HCT116 (cell line): ENCODE measurements at regions not wholly inside any gene's neighbourhood (a gene's known extent, or its start where the extent isn't known, plus 50 kb on each side); places are given as distances from the start of the nearest gene placed in this dataset.

Experiments
- ATAC-seq: fragments of 200-7000 bp; cut with Tn5 transposase; 2 replicates; pipeline ENCODE4 v1.9.1; 2020; ENCODE audit warnings: mild to moderate bottlenecking, moderate library complexity
- BruUV-seq: library from RNA; stranded (reverse); fragments of 400-500 nt; replicated peaks from 2 replicates; lab custom pipeline; 2021; lab: Mats Ljungman, UMichigan
- CTCF ChIA-PET: fragments of 300-600 bp; sonication (Branson Sonifier 250); formaldehyde crosslinking; loops from one replicate; lab custom pipeline; 2021; ENCODE audit warnings: antibody characterized with exemption; lab: Charles Lee
- POLR2A ChIA-PET: fragments of 300-600, 350-600 bp; sonication (Branson Sonifier 250); formaldehyde crosslinking; loops from one replicate; lab custom pipeline; 2021; ENCODE audit warnings: antibody characterized with exemption; lab: Charles Lee
- RAD21 ChIA-PET, 2 experiments: fragments of 300-600 bp; sonication (Branson Sonifier 250); formaldehyde crosslinking; loops; one replicate each; lab custom pipeline; 2023; ENCODE audit warnings: low total read pairs in 2 of 2; ENCODE audit not compliant: uncharacterized antibody in 2 of 2, unreplicated experiment in 2 of 2, low non-redundant PET in 1 of 2; lab: Charles Lee
- DNase-seq: peaks from one replicate; pipeline ENCODE4 v3.0.0-alpha.2; 2010; ENCODE audit warnings: low read depth, low spot score
- H2AFZ ChIP-seq: fragments of 200-600 bp; shearing (Covaris generic), sonication (generic); 2 replicates; pipeline ENCODE4 v1.6.1; 2017; ENCODE audit warnings: low read depth, mixed run types, mixed read lengths, antibody characterized with exemption, low read length; ENCODE audit not compliant: poor library complexity, severe bottlenecking
- H3K27ac ChIP-seq: 2 replicates; pipeline ENCODE4 v1.5.1; 2012; ENCODE audit warnings: low read depth, low read length
- H3K27me3 ChIP-seq: fragments of 200-600 bp; sonication (generic); 2 replicates; pipeline ENCODE4 v1.6.1; 2016; ENCODE audit warnings: mixed run types, low read length, mixed read lengths; ENCODE audit not compliant: insufficient read depth
- H3K36me3 ChIP-seq, 2 experiments: fragments of 200-500 bp in 1 of 2; fragments of 200-600 bp in 1 of 2; sonication (Bioruptor generic) in 1 of 2; sonication (generic) in 1 of 2; 2 replicates each; pipeline versions ENCODE4 v1.5.1 to v1.6.1; 2014 to 2016; ENCODE audit warnings: low read length in 2 of 2, inconsistent platforms in 1 of 2, mixed read lengths in 1 of 2, mixed run types in 1 of 2; ENCODE audit not compliant: insufficient read depth in 2 of 2, control insufficient read depth in 1 of 2
- H3K4me1 ChIP-seq, 2 experiments: fragments of 200-600 bp in 1 of 2; sonication (generic) in 1 of 2; 2 replicates each; pipeline versions ENCODE4 v1.5.1 to v1.6.1; 2012 to 2017; ENCODE audit warnings: low read length in 2 of 2, inconsistent platforms in 1 of 2, mild to moderate bottlenecking in 1 of 2, mixed read lengths in 1 of 2, mixed run types in 1 of 2, moderate library complexity in 1 of 2; ENCODE audit not compliant: insufficient read depth in 2 of 2, control insufficient read depth in 1 of 2
- H3K4me2 ChIP-seq: fragments of 200-600 bp; sonication (generic); 2 replicates; pipeline ENCODE4 v1.6.1; 2017; ENCODE audit warnings: mixed run types, low read length, mixed read lengths
- H3K4me3 ChIP-seq, 2 experiments: fragments of 200-600 bp in 1 of 2; sonication (generic) in 1 of 2; replicated peaks in 1 of 2; 2 replicates each; pipeline ENCODE4 v1.5.1; 2011 to 2016; ENCODE audit warnings: low read length in 2 of 2, control low read depth in 1 of 2, low read depth in 1 of 2, mild to moderate bottlenecking in 1 of 2, mixed read lengths in 1 of 2, mixed run types in 1 of 2
- H3K79me2 ChIP-seq: fragments of 200-600 bp; sonication (generic); 2 replicates; pipeline ENCODE4 v1.6.1; 2017; ENCODE audit warnings: mild to moderate bottlenecking, mixed run types, low read length, moderate library complexity, mixed read lengths; ENCODE audit not compliant: insufficient read depth
- H3K9ac ChIP-seq: fragments of 200-600 bp; sonication (generic); 2 replicates; pipeline ENCODE4 v1.6.1; 2016; ENCODE audit warnings: low read length, mixed read lengths
- H3K9me2 ChIP-seq: fragments of 200-600 bp; sonication (generic), shearing (Covaris generic); 2 replicates; pipeline ENCODE4 v1.6.1; 2017; ENCODE audit warnings: mixed run types, mild to moderate bottlenecking, moderate library complexity; ENCODE audit not compliant: insufficient read depth
- H3K9me3 ChIP-seq, 2 experiments: fragments of 200-500 bp in 1 of 2; fragments of 200-600 bp in 1 of 2; sonication (Bioruptor generic) in 1 of 2; sonication (generic) in 1 of 2; 2 replicates each; pipeline ENCODE4 v1.6.1; 2014 to 2017; ENCODE audit warnings: low read length in 2 of 2, mixed read lengths in 2 of 2, inconsistent platforms in 1 of 2, low read depth in 1 of 2, mild to moderate bottlenecking in 1 of 2, mixed run types in 1 of 2, moderate library complexity in 1 of 2; ENCODE audit not compliant: control insufficient read depth in 1 of 2, insufficient read depth in 1 of 2
- H4K20me1 ChIP-seq: fragments of 200-600 bp; sonication (generic), shearing (Covaris generic); 2 replicates; pipeline ENCODE4 v1.6.1; 2017; ENCODE audit warnings: mixed run types, mild to moderate bottlenecking, moderate library complexity; ENCODE audit not compliant: insufficient read depth
- CBX3 ChIP-seq: IDR thresholded peaks from 2 replicates; pipeline ENCODE4 v1.6.1; 2012; ENCODE audit warnings: low read depth
- EGR1 ChIP-seq: IDR thresholded peaks from 2 replicates; pipeline ENCODE4 v1.6.1; 2012; ENCODE audit warnings: low read depth
- EZH2 ChIP-seq: fragments of 200-600 bp; sonication (generic); IDR thresholded peaks from 2 replicates; pipeline ENCODE4 v1.6.1; 2017; ENCODE audit warnings: antibody characterized with exemption, mixed run types
- EZH2phosphoT487 ChIP-seq: fragments of 200-600 bp; IDR thresholded peaks from 2 replicates; pipeline ENCODE4 v1.6.1; 2018; ENCODE audit warnings: antibody characterized with exemption, borderline replicate concordance
- MAX ChIP-seq: IDR thresholded peaks from 2 replicates; pipeline ENCODE4 v1.6.1; 2012
- RAD21 ChIP-seq: IDR thresholded peaks from 2 replicates; pipeline ENCODE4 v1.6.1; 2012; ENCODE audit warnings: low read depth, mild to moderate bottlenecking
- REST ChIP-seq: IDR thresholded peaks from 2 replicates; pipeline ENCODE4 v1.6.1; 2012; ENCODE audit warnings: low read depth
- SIN3A ChIP-seq: IDR thresholded peaks from 2 replicates; pipeline ENCODE4 v1.6.1; 2012; ENCODE audit warnings: low read depth
- TCF7L2 ChIP-seq: IDR thresholded peaks from 2 replicates; pipeline ENCODE4 v1.7.0; 2011; ENCODE audit warnings: borderline replicate concordance, inconsistent platforms; ENCODE audit not compliant: insufficient read depth, insufficient read length; ENCODE audit errors: extremely low read depth
- YY1 ChIP-seq: IDR thresholded peaks from 2 replicates; pipeline ENCODE4 v1.6.1; 2011; ENCODE audit warnings: low read length, low read depth, moderate library complexity, mild to moderate bottlenecking; ENCODE audit not compliant: insufficient replicate concordance; ENCODE audit errors: extremely low read depth
- ZFX ChIP-seq: fragments of 450-650 bp; IDR thresholded peaks from 2 replicates; pipeline ENCODE4 v1.6.1; 2017
- intact Hi-C: fragments of 100-400 bp; cut with micrococcal nuclease; formaldehyde crosslinking; loops from 2 replicates; pipeline ENCODE4 v1.10.0; 2022

- RAD21 ChIA-PET, result no interaction called here
- peak overlapping the region; percentile 53 for H3K4me2 ChIP-seq
- ATAC-seq (peak; percentile 49; the same call in 1 of the 2 replicates), DNase-seq (no peak)
- TF ChIP-seq EGR1 (peak; percentile 42; the same call in 1 of the 2 replicates), EZH2 (no peak)
- peak overlapping the region; percentile 16 for H2AFZ ChIP-seq
- no peaks in the 10 kb centered on the region for H4K20me1 ChIP-seq
- no peaks in the 10 kb centered on the region for H3K27me3 ChIP-seq
- no peak overlapping the region for H3K4me3 ChIP-seq
- H3K9me3 ChIP-seq, result no peaks in the 10 kb centered on the region
- no peak overlapping the region for H3K27ac ChIP-seq
- H3K79me2 ChIP-seq, result no peaks in the 10 kb centered on the region
- no peaks in the 10 kb centered on the region for H3K36me3 ChIP-seq
- no TSS peak for BruUV-seq
- H3K4me1 ChIP-seq, result peaks cover 10 to 14% of the 10 kb centered on the region in 2 experiments
- POLR2A ChIA-PET, result no interaction called here
- CTCF ChIA-PET, result no interaction called here
- H3K9ac ChIP-seq, result no peak overlapping the region
- H3K9me2 ChIP-seq, result no peaks in the 10 kb centered on the region
- intact Hi-C loops, result no loop called here
Measured at GRCh38 chr4:3613967-3614730, 81.9 kb upstream of the LRPAP1 start.

GRCh38 chr4:3612934-3613333 lies 80.7 kb upstream of the LRPAP1 start:
- peaks cover 10 to 14% of the 10 kb centered on the region in 2 experiments for H3K4me1 ChIP-seq
- no peaks in the 10 kb centered on the region for H3K9me2 ChIP-seq
- DNase-seq, result no peak
- H3K27ac ChIP-seq, result no peak overlapping the region; the same call in 1 of the 2 replicates
- RAD21 ChIA-PET, result no interaction called here
- BruUV-seq, result no TSS peak
- H2AFZ ChIP-seq, result no peak overlapping the region
- TF ChIP-seq TCF7L2 (no peak), MAX (no peak), REST (no peak), ZFX (no peak), EGR1 (no peak), EZH2phosphoT487 (no peak), CBX3 (no peak), RAD21 (no peak), EZH2 (no peak), SIN3A (no peak), YY1 (no peak)
- no peaks in the 10 kb centered on the region for H3K79me2 ChIP-seq
- CTCF ChIA-PET, result no interaction called here
- H3K27me3 ChIP-seq, result no peaks in the 10 kb centered on the region
- H3K36me3 ChIP-seq, result no peaks in the 10 kb centered on the region
- H3K4me3 ChIP-seq, result no peak overlapping the region
- no peak overlapping the region for H3K9ac ChIP-seq
- POLR2A ChIA-PET, result no interaction called here
- H4K20me1 ChIP-seq, result no peaks in the 10 kb centered on the region
- intact Hi-C loops, result no loop called here
- no peak for ATAC-seq
- H3K4me2 ChIP-seq, result no peak overlapping the region
- no peaks in the 10 kb centered on the region for H3K9me3 ChIP-seq
